Nephron (organoid): ENCODE measurements at regions not wholly inside any gene's neighbourhood (a gene's known extent, or its start where the extent isn't known, plus 50 kb on each side); places are given as distances from the start of the nearest gene placed in this dataset.

Experiments
- H3K27ac Mint-ChIP-seq, 3 experiments: 2 replicates each; pipeline ENCODE4 v1.8.0; 2020; ENCODE audit warnings: mixed read lengths in 3 of 3, mild to moderate bottlenecking in 2 of 3, moderate library complexity in 1 of 3
- H3K27me3 Mint-ChIP-seq: 2 replicates; pipeline ENCODE4 v1.8.0; 2021; ENCODE audit warnings: low read depth, mild to moderate bottlenecking, moderate library complexity, mixed read lengths
- H3K36me3 Mint-ChIP-seq: 2 replicates; pipeline ENCODE4 v1.8.0; 2020; ENCODE audit warnings: low read depth, mixed read lengths
- H3K4me1 Mint-ChIP-seq: 2 replicates; pipeline ENCODE4 v1.8.0; 2020; ENCODE audit warnings: mixed read lengths
- H3K4me3 Mint-ChIP-seq, 3 experiments: 2 replicates each; pipeline ENCODE4 v1.8.0; 2020; ENCODE audit warnings: mild to moderate bottlenecking in 3 of 3, mixed read lengths in 3 of 3, moderate library complexity in 2 of 3
- H3K9me3 Mint-ChIP-seq: 2 replicates; pipeline ENCODE4 v1.8.0; 2020; ENCODE audit warnings: mixed read lengths
- TF ChIP-seq, protein P1 (sequence below), 3 experiments: fragments of 200-600 bp; sonication (generic); IDR thresholded peaks; one replicate each; pipeline ENCODE4 v1.5.0; 2021; ENCODE audit warnings: antibody characterized with exemption in 3 of 3; ENCODE audit not compliant: unreplicated experiment in 3 of 3

DNA sequence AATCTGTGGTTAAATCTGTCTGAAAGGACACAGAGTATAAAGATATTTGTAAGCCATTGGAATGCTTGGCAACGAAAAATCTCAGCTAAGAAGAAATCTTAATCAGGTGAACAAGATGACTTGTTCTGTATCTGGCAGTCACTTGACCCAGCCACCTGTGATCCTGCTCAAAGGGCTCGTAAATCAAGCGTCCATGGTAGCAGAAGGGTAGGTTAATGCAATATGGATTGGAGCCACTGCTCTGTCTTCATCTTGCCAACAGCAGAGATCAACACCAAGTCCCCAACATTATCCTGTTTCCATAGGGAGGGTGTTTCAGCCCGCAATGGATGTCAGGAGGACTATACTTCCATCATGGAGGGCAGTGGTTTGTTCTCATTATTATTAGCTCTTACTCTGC lies 378.4 kb downstream of the CDH7 start:
- Mint-ChIP-seq H3K4me3 (no peak overlapping the region), H3K27me3 (no peaks in the 10 kb centered on the region), H3K36me3 (no peaks in the 10 kb centered on the region), H3K27ac (no peak overlapping the region), H3K4me1 (no peaks in the 10 kb centered on the region), H3K9me3 (no peaks in the 10 kb centered on the region)
- TF ChIP-seq, protein P1, sequence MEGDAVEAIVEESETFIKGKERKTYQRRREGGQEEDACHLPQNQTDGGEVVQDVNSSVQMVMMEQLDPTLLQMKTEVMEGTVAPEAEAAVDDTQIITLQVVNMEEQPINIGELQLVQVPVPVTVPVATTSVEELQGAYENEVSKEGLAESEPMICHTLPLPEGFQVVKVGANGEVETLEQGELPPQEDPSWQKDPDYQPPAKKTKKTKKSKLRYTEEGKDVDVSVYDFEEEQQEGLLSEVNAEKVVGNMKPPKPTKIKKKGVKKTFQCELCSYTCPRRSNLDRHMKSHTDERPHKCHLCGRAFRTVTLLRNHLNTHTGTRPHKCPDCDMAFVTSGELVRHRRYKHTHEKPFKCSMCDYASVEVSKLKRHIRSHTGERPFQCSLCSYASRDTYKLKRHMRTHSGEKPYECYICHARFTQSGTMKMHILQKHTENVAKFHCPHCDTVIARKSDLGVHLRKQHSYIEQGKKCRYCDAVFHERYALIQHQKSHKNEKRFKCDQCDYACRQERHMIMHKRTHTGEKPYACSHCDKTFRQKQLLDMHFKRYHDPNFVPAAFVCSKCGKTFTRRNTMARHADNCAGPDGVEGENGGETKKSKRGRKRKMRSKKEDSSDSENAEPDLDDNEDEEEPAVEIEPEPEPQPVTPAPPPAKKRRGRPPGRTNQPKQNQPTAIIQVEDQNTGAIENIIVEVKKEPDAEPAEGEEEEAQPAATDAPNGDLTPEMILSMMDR (IDR thresholded peaks at IDR 0.05; ENCODE audit: unreplicated experiment in 3 of 3), result no peak

DNA sequence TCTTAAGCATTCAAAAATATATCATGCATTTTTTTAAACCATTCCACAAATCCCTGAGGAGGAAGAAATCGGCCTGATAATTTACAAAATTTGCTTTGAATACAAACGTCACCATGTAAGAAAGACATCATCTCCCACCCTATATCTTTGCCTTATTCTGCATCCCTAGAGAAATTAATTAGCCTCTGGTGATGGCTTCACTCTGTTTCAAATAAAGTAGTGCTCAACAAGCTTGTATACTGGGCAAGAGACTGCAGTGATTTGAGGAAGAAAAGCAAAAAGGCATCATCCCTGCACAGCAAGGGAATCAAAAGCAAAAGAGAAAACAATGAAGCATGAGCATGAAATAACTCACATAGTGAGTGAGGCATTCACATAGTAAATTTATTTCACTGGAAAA lies 375.5 kb downstream of the CDH7 start:
- H3K27ac Mint-ChIP-seq, result no peak overlapping the region
- TF ChIP-seq, protein P1 (IDR thresholded peaks at IDR 0.05; ENCODE audit: unreplicated experiment in 3 of 3), result no peak
- no peaks in the 10 kb centered on the region for H3K4me1 Mint-ChIP-seq
- no peak overlapping the region for H3K4me3 Mint-ChIP-seq
- no peaks in the 10 kb centered on the region for H3K9me3 Mint-ChIP-seq
- H3K27me3 Mint-ChIP-seq, result no peaks in the 10 kb centered on the region
- no peaks in the 10 kb centered on the region for H3K36me3 Mint-ChIP-seq

DNA sequence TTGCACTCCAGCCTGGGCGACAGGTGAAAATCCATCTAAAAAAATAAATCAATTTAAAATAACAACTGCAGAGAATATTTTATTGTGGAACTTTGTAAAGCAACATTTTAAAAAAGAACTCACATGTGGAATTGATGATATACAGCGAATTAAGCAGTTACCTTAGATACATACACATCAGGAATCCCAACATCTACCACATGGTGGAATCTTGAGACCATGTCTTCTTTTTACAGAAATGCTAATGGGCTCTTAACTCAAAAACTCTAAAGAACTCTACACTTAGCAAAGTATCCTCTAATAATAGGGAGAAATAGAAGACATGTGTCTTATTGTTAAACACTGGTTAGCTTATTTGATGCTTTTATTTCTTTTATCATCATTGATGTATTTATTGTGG lies 373.6 kb downstream of the CDH7 start:
- Mint-ChIP-seq H3K4me3 (no peak overlapping the region), H3K27me3 (no peaks in the 10 kb centered on the region), H3K9me3 (no peaks in the 10 kb centered on the region), H3K27ac (no peak overlapping the region), H3K4me1 (no peaks in the 10 kb centered on the region), H3K36me3 (no peaks in the 10 kb centered on the region)
- TF ChIP-seq, protein P1 (IDR thresholded peaks at IDR 0.05; ENCODE audit: unreplicated experiment in 3 of 3), result peak in 1 of 3 experiments; percentile 10

DNA sequence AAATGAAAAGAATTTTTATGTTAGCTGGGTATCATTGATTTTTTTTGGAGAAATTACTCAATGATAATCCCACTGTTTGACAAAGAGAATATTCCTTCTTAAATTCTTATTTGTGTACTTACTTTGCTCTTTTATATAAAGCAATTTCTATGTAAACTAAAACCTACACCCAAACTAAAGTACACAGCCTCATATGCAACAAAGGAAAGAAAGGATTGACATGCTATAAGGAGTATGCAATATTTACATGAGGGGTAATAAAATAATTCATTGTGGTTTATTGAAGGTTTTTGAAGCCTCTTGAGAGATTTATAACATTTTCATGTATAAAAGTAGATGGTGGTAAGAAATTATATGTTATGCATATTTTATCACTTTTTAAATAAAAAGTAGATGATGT lies 368.5 kb downstream of the CDH7 start:
- no peaks in the 10 kb centered on the region for H3K9me3 Mint-ChIP-seq
- no peaks in the 10 kb centered on the region for H3K27me3 Mint-ChIP-seq
- no peaks in the 10 kb centered on the region for H3K36me3 Mint-ChIP-seq
- H3K4me3 Mint-ChIP-seq, result no peak overlapping the region
- TF ChIP-seq, protein P1 (IDR thresholded peaks at IDR 0.05; ENCODE audit: unreplicated experiment in 3 of 3), result no peak
- H3K27ac Mint-ChIP-seq, result no peak overlapping the region
- H3K4me1 Mint-ChIP-seq, result no peaks in the 10 kb centered on the region

DNA sequence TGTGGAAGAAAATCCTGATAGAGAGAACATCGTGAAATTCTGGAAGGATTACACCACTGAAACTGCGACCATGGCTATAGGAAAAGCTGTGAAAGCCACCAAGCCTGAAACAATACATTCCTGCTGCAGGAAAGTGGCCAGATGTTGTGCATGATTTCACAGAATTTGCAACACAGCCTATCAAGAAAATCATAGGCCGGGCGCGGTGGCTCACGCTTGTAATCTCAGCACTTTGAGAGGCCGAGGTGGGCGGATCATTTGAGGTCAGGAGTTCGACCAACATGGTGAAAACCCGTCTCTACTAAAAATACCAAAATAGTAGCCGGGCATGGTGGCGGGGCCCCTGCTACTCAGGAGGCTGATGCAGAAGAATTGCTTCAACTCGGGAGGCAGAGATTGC lies 360.2 kb downstream of the CDH7 start:
- no peaks in the 10 kb centered on the region for H3K9me3 Mint-ChIP-seq
- TF ChIP-seq, protein P1 (IDR thresholded peaks at IDR 0.05; ENCODE audit: unreplicated experiment in 3 of 3), result no peak
- no peak overlapping the region for H3K27ac Mint-ChIP-seq
- no peaks in the 10 kb centered on the region for H3K36me3 Mint-ChIP-seq
- no peaks in the 10 kb centered on the region for H3K4me1 Mint-ChIP-seq
- H3K27me3 Mint-ChIP-seq, result no peaks in the 10 kb centered on the region
- H3K4me3 Mint-ChIP-seq, result no peak overlapping the region

DNA sequence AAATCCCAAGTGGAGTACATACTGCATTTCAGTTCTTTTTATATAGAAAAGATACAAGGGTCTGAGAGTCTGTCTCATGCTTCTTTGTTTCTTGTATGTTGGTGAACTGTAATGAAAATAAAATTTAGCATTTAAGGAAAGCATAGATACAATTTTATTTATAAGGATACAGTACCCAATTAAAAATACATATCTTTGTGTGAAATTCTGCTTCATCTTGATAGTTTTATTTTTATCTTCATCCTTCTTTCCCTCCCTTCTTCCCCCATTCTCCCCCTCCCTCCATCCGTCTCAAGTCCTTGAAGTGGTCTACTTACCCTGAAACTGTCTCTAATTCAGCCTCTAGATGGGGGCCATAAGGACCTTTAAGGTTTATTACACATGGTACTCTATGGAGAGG lies 359.8 kb downstream of the CDH7 start:
- H3K4me1 Mint-ChIP-seq, result no peaks in the 10 kb centered on the region
- no peak overlapping the region for H3K27ac Mint-ChIP-seq
- no peaks in the 10 kb centered on the region for H3K9me3 Mint-ChIP-seq
- H3K4me3 Mint-ChIP-seq, result no peak overlapping the region
- TF ChIP-seq, protein P1 (IDR thresholded peaks at IDR 0.05; ENCODE audit: unreplicated experiment in 3 of 3), result no peak
- no peaks in the 10 kb centered on the region for H3K27me3 Mint-ChIP-seq
- H3K36me3 Mint-ChIP-seq, result no peaks in the 10 kb centered on the region
